ENCODE measurements at regions not wholly inside any gene's neighbourhood (a gene's known extent, or its start where the extent isn't known, plus 50 kb on each side); places are given as distances from the start of the nearest gene placed in this dataset.

DNA sequence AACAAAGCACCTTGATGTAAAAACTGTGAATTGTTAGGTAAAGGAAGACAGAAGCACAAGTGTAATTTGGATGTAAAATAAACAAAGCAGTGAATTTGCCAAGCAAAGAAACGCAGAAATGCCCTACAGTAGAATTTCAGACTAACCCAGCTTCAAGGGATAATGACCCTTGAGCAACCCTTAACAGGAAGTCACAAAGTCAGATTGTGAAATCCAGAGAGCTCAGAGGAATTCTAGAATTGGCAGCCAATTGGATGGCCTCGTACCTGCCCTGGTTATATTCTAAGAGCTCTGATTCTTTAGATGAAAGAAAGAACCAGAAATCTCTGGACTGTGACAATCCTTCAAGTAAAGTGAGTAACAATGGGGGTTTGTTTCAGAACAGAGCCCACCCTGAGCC is 152.7 kb upstream of the CHRM3 start:
- Histone ChIP-seq H3K9me3 (ENCODE audit: control insufficient read depth in 4 of 4, low read length in 3 of 4) (no peaks in the 10 kb centered on the region), H3K9ac (ENCODE audit: low read depth in 1 of 2, low read length in 2 of 2) (no peak overlapping the region), H3K4me1 (ENCODE audit: control insufficient read depth in 4 of 4, insufficient read depth in 4 of 4, low read length in 3 of 4) (no peaks in the 10 kb centered on the region), H3K4me3 (ENCODE audit: low read depth in 1 of 3, low read length in 3 of 3) (no peak overlapping the region), H3K36me3 (ENCODE audit: control insufficient read depth in 4 of 4, insufficient read depth in 3 of 4, low read depth in 1 of 4, low read length in 3 of 4) (no peaks in the 10 kb centered on the region), H3K27ac (ENCODE audit: low read depth in 1 of 2, low read length in 2 of 2) (no peak overlapping the region), H3K27me3 (ENCODE audit: control insufficient read depth in 4 of 4, insufficient read depth in 4 of 4, low read length in 3 of 4) (no peaks in the 10 kb centered on the region)
- TF ChIP-seq FOXA2 (IDR thresholded peaks at IDR 0.05) (no peak), HNF4A (conservative IDR thresholded peaks at IDR 0.05) (peak; percentile 19 to 36), RXRA (IDR thresholded peaks at IDR 0.05) (peak; percentile 19 to 42), TAF1 (conservative IDR thresholded peaks at IDR 0.05) (no peak), GABPA (IDR thresholded peaks at IDR 0.05 in 1 of 2, conservative IDR thresholded peaks at IDR 0.05 in 1 of 2) (peak in 1 of 2 donors; percentile 27), FOXA1 (IDR thresholded peaks at IDR 0.05) (no peak), HNF4G (IDR thresholded peaks at IDR 0.05) (no peak), JUND (IDR thresholded peaks at IDR 0.05) (no peak), RAD21 (IDR thresholded peaks at IDR 0.05) (peak in 1 of 2 donors; percentile 9), REST (IDR thresholded peaks at IDR 0.05) (no peak)
- TF ChIP-seq, protein P1, sequence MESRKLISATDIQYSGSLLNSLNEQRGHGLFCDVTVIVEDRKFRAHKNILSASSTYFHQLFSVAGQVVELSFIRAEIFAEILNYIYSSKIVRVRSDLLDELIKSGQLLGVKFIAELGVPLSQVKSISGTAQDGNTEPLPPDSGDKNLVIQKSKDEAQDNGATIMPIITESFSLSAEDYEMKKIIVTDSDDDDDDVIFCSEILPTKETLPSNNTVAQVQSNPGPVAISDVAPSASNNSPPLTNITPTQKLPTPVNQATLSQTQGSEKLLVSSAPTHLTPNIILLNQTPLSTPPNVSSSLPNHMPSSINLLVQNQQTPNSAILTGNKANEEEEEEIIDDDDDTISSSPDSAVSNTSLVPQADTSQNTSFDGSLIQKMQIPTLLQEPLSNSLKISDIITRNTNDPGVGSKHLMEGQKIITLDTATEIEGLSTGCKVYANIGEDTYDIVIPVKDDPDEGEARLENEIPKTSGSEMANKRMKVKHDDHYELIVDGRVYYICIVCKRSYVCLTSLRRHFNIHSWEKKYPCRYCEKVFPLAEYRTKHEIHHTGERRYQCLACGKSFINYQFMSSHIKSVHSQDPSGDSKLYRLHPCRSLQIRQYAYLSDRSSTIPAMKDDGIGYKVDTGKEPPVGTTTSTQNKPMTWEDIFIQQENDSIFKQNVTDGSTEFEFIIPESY (IDR thresholded peaks at IDR 0.05), result no peak
- TF ChIP-seq, protein P2, sequence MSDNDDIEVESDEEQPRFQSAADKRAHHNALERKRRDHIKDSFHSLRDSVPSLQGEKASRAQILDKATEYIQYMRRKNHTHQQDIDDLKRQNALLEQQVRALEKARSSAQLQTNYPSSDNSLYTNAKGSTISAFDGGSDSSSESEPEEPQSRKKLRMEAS (IDR thresholded peaks at IDR 0.05), result no peak
- DNase-seq (ENCODE audit: low spot score), result no peak
- WGBS, result 20% methylated on average over 2 of the region's 2 CpGs

DNA sequence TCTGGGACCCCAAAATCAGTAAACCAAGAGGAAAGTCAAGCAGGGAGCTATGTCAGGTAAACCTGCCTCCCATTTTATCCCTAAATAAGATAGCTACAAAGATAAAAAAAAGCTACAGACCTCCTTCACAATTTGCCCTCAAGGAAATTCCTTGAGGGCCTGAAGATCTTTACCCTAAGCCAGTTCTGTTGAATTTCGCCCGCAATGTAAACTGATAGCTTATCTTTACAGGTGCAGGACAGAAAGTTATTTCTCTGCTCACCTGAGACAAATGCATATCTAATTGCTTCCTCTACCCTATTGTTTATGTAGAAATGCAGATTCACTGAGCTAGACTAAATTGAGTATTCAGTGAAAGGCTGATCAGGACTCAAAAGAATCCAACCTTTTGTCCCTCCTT is 153.4 kb upstream of the CHRM3 start:
- 65% methylated on average over 2 of the region's 2 CpGs for WGBS
- Histone ChIP-seq H3K9ac (ENCODE audit: low read depth in 1 of 2, low read length in 2 of 2) (no peak overlapping the region), H3K27ac (ENCODE audit: low read depth in 1 of 2, low read length in 2 of 2) (no peak overlapping the region), H3K27me3 (ENCODE audit: control insufficient read depth in 4 of 4, insufficient read depth in 4 of 4, low read length in 3 of 4) (no peaks in the 10 kb centered on the region), H3K4me3 (ENCODE audit: low read depth in 1 of 3, low read length in 3 of 3) (no peak overlapping the region), H3K36me3 (ENCODE audit: control insufficient read depth in 4 of 4, insufficient read depth in 3 of 4, low read depth in 1 of 4, low read length in 3 of 4) (no peaks in the 10 kb centered on the region), H3K9me3 (ENCODE audit: control insufficient read depth in 4 of 4, low read length in 3 of 4) (no peaks in the 10 kb centered on the region), H3K4me1 (ENCODE audit: control insufficient read depth in 4 of 4, insufficient read depth in 4 of 4, low read length in 3 of 4) (no peaks in the 10 kb centered on the region)
- no peak for DNase-seq (ENCODE audit: low spot score)
- TF ChIP-seq, protein P3, sequence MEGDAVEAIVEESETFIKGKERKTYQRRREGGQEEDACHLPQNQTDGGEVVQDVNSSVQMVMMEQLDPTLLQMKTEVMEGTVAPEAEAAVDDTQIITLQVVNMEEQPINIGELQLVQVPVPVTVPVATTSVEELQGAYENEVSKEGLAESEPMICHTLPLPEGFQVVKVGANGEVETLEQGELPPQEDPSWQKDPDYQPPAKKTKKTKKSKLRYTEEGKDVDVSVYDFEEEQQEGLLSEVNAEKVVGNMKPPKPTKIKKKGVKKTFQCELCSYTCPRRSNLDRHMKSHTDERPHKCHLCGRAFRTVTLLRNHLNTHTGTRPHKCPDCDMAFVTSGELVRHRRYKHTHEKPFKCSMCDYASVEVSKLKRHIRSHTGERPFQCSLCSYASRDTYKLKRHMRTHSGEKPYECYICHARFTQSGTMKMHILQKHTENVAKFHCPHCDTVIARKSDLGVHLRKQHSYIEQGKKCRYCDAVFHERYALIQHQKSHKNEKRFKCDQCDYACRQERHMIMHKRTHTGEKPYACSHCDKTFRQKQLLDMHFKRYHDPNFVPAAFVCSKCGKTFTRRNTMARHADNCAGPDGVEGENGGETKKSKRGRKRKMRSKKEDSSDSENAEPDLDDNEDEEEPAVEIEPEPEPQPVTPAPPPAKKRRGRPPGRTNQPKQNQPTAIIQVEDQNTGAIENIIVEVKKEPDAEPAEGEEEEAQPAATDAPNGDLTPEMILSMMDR (IDR thresholded peaks at IDR 0.05; ENCODE audit: low read depth, low read length, missing input control), result no peak
- no peak for TF ChIP-seq HNF4A (conservative IDR thresholded peaks at IDR 0.05)
- no peak for TF ChIP-seq RAD21 (IDR thresholded peaks at IDR 0.05)
- no peak for TF ChIP-seq FOXA1 (IDR thresholded peaks at IDR 0.05)
- no peak for TF ChIP-seq HNF4G (IDR thresholded peaks at IDR 0.05)
- TF ChIP-seq REST (IDR thresholded peaks at IDR 0.05), result no peak
- TF ChIP-seq GABPA (IDR thresholded peaks at IDR 0.05 in 1 of 2, conservative IDR thresholded peaks at IDR 0.05 in 1 of 2), result no peak
- no peak for TF ChIP-seq EGR1 (IDR thresholded peaks at IDR 0.05; ENCODE audit: low read depth in 2 of 2)
- no peak for TF ChIP-seq RXRA (IDR thresholded peaks at IDR 0.05)
- TF ChIP-seq ATF3 (IDR thresholded peaks at IDR 0.05), result no peak
- no peak for TF ChIP-seq TAF1 (conservative IDR thresholded peaks at IDR 0.05)
- no peak for TF ChIP-seq FOXA2 (IDR thresholded peaks at IDR 0.05)
- TF ChIP-seq SP1 (IDR thresholded peaks at IDR 0.05), result no peak
